ENCODE measurements at regions not wholly inside any gene's neighbourhood (a gene's known extent, or its start where the extent isn't known, plus 50 kb on each side); places are given as distances from the start of the nearest gene placed in this dataset.
A peak's percentile ranks its signal among the peaks of the same experiment; 100 is the strongest.

DNA sequence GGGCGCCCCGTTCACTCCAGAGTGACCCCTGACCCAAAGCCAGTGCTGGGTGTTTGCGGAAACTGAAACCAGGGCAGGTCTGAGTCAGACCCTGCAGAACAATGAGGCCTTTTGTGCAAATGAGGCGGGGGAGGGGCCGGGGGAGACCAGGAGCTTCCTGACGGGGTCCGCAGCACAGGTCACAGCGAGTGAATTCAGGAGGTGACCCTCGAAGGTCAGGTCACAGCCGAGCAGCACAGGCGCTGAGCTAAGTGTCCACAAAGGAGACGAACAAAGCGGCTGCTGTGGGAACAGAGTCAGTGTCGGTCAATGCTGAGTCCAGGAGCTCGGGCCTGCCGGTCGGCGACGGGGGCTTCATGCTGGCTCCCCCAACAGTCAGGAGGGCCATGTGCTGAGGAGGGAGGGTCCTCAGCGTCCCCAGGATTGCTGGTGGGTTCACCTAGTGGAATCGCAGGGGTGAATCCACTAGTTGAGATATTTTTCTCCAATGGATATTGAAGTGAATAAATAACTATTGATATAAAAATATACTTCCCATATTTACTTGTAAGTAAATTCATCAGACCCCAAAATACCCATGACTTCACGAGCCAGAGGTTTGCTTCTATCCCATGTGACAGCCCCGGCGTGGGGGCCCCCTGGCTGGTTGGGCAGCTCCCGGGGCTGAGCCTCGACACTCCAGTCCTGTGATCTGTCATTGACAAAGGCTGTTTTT is 188.4 kb upstream of the SULF2 start (continued):
- peak; percentile 87 for TF ChIP-seq AKAP8 (CRISPR knock-in tag; IDR thresholded peaks at IDR 0.05)
- no peak for TF ChIP-seq MBD4 (IDR thresholded peaks at IDR 0.05; ENCODE audit: borderline replicate concordance, low read length)
- TF ChIP-seq ZNF678 (CRISPR knock-in tag; IDR thresholded peaks at IDR 0.05), result no peak
- TF ChIP-seq, protein P1, sequence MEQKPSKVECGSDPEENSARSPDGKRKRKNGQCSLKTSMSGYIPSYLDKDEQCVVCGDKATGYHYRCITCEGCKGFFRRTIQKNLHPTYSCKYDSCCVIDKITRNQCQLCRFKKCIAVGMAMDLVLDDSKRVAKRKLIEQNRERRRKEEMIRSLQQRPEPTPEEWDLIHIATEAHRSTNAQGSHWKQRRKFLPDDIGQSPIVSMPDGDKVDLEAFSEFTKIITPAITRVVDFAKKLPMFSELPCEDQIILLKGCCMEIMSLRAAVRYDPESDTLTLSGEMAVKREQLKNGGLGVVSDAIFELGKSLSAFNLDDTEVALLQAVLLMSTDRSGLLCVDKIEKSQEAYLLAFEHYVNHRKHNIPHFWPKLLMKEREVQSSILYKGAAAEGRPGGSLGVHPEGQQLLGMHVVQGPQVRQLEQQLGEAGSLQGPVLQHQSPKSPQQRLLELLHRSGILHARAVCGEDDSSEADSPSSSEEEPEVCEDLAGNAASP (CRISPR knock-in tag; IDR thresholded peaks at IDR 0.05; ENCODE audit: borderline replicate concordance), result peak; percentile 97
- TF ChIP-seq ZNF547 (CRISPR knock-in tag; IDR thresholded peaks at IDR 0.05), result peak; percentile 72
- peak; percentile 87 for TF ChIP-seq ZMYM4 (CRISPR knock-in tag; IDR thresholded peaks at IDR 0.05)
- TF ChIP-seq ZNF431 (CRISPR knock-in tag; IDR thresholded peaks at IDR 0.05; ENCODE audit: borderline replicate concordance, low read depth), result peak; percentile 87; the same call in 1 of the 2 replicates
- no peak for TF ChIP-seq RFX1 (IDR thresholded peaks at IDR 0.05)
- TF ChIP-seq ESRRA (CRISPR knock-in tag; IDR thresholded peaks at IDR 0.05; ENCODE audit: low read depth), result peak; percentile 98
- TF ChIP-seq ZNF350 (CRISPR knock-in tag; IDR thresholded peaks at IDR 0.05; ENCODE audit: borderline replicate concordance, low read depth), result peak; percentile 95
- TF ChIP-seq ZNF251 (CRISPR knock-in tag; IDR thresholded peaks at IDR 0.05), result no peak
- peak; percentile 40; the same call in 1 of the 2 replicates for TF ChIP-seq SATB2 (CRISPR knock-in tag; IDR thresholded peaks at IDR 0.05)
- no peak for TF ChIP-seq MAF1 (CRISPR knock-in tag; IDR thresholded peaks at IDR 0.05; ENCODE audit: borderline replicate concordance)
- TF ChIP-seq MTA3 (CRISPR knock-in tag; IDR thresholded peaks at IDR 0.05), result no peak
- peak; percentile 90 for TF ChIP-seq POGZ (CRISPR knock-in tag; IDR thresholded peaks at IDR 0.05)
- peak; percentile 86; the same call in 1 of the 2 replicates for TF ChIP-seq ZNF160 (CRISPR knock-in tag; IDR thresholded peaks at IDR 0.05)
- no peak for TF ChIP-seq ZFP62 (CRISPR knock-in tag; IDR thresholded peaks at IDR 0.05)
- TF ChIP-seq SALL2 (CRISPR knock-in tag; IDR thresholded peaks at IDR 0.05), result peak; percentile 86; the same call in 1 of the 2 replicates
- TF ChIP-seq MED8 (CRISPR knock-in tag; IDR thresholded peaks at IDR 0.05; ENCODE audit: insufficient replicate concordance), result peak; percentile 75
- TF ChIP-seq, protein P2, sequence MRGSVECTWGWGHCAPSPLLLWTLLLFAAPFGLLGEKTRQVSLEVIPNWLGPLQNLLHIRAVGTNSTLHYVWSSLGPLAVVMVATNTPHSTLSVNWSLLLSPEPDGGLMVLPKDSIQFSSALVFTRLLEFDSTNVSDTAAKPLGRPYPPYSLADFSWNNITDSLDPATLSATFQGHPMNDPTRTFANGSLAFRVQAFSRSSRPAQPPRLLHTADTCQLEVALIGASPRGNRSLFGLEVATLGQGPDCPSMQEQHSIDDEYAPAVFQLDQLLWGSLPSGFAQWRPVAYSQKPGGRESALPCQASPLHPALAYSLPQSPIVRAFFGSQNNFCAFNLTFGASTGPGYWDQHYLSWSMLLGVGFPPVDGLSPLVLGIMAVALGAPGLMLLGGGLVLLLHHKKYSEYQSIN (CRISPR knock-in tag; IDR thresholded peaks at IDR 0.05; ENCODE audit: borderline replicate concordance), result no peak
- TF ChIP-seq FOXA3 (CRISPR knock-in tag; IDR thresholded peaks at IDR 0.05), result peak; percentile 88
- TF ChIP-seq, protein P3, sequence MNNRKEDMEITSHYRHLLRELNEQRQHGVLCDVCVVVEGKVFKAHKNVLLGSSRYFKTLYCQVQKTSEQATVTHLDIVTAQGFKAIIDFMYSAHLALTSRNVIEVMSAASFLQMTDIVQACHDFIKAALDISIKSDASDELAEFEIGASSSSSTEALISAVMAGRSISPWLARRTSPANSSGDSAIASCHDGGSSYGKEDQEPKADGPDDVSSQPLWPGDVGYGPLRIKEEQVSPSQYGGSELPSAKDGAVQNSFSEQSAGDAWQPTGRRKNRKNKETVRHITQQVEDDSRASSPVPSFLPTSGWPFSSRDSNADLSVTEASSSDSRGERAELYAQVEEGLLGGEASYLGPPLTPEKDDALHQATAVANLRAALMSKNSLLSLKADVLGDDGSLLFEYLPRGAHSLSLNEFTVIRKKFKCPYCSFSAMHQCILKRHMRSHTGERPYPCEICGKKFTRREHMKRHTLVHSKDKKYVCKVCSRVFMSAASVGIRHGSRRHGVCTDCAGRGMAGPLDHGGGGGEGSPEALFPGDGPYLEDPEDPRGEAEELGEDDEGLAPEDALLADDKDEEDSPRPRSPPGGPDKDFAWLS (CRISPR knock-in tag; IDR thresholded peaks at IDR 0.05; ENCODE audit: borderline replicate concordance), result peak; percentile 85; the same call in 1 of the 2 replicates
- TF ChIP-seq ARNT2 (CRISPR knock-in tag; IDR thresholded peaks at IDR 0.05; ENCODE audit: low read depth), result peak; percentile 70
- TF ChIP-seq ZNF234 (CRISPR knock-in tag; conservative IDR thresholded peaks at IDR 0.05), result no peak
- TF ChIP-seq ZFP41 (CRISPR knock-in tag; IDR thresholded peaks at IDR 0.05; ENCODE audit: borderline replicate concordance), result no peak
- peak; percentile 64; the same call in 1 of the 2 replicates for TF ChIP-seq MIXL1 (CRISPR knock-in tag; IDR thresholded peaks at IDR 0.05)
- TF ChIP-seq ZNF761 (CRISPR knock-in tag; conservative IDR thresholded peaks at IDR 0.05), result peak; percentile 94; the same call in 1 of the 2 replicates
